ENCODE measurements at regions not wholly inside any gene's neighbourhood (a gene's known extent, or its start where the extent isn't known, plus 50 kb on each side); places are given as distances from the start of the nearest gene placed in this dataset.

GRCh38 chr14:26855077-26855753 is 257.4 kb upstream of the NOVA1 start:
- 90 to 100% methylated on average over 3 to 4 of the region's 7 CpGs for WGBS, 2 experiments (ENCODE audit: insufficient coverage in 2 of 2)
- Histone ChIP-seq H3K4me1 (ENCODE audit: control insufficient read depth, insufficient read depth, low read length, poor library complexity, severe bottlenecking) (no peaks in the 10 kb centered on the region), H3K36me3 (ENCODE audit: control insufficient read depth, insufficient read depth, low read length) (no peaks in the 10 kb centered on the region), H3K27ac (ENCODE audit: low read depth, low read length, severe bottlenecking) (no peak overlapping the region), H3K9me3 (ENCODE audit: control insufficient read depth, low read length) (no peaks in the 10 kb centered on the region), H3K4me3 (ENCODE audit: extremely low read depth, insufficient read depth, low read length, poor library complexity, severe bottlenecking) (no peak overlapping the region)

- WGBS, 2 experiments (ENCODE audit: insufficient coverage in 2 of 2): 83 to 100% methylated on average over 2 of the region's 4 CpGs
- no peak overlapping the region for H3K27ac ChIP-seq (ENCODE audit: low read depth, low read length, severe bottlenecking)
- no peaks in the 10 kb centered on the region for H3K36me3 ChIP-seq (ENCODE audit: control insufficient read depth, insufficient read depth, low read length)
- H3K4me3 ChIP-seq (ENCODE audit: extremely low read depth, insufficient read depth, low read length, poor library complexity, severe bottlenecking): no peak overlapping the region
- no peaks in the 10 kb centered on the region for H3K9me3 ChIP-seq (ENCODE audit: control insufficient read depth, low read length)
- no peaks in the 10 kb centered on the region for H3K4me1 ChIP-seq (ENCODE audit: control insufficient read depth, insufficient read depth, low read length, poor library complexity, severe bottlenecking)
Observed at GRCh38 chr14:26856876-26857518, 259.2 kb upstream of the NOVA1 start.

- Histone ChIP-seq H3K4me1 (ENCODE audit: control insufficient read depth, insufficient read depth, low read length, poor library complexity, severe bottlenecking) (no peaks in the 10 kb centered on the region), H3K4me3 (ENCODE audit: extremely low read depth, insufficient read depth, low read length, poor library complexity, severe bottlenecking) (no peak overlapping the region), H3K36me3 (ENCODE audit: control insufficient read depth, insufficient read depth, low read length) (no peaks in the 10 kb centered on the region), H3K9me3 (ENCODE audit: control insufficient read depth, low read length) (no peaks in the 10 kb centered on the region), H3K27ac (ENCODE audit: low read depth, low read length, severe bottlenecking) (no peak overlapping the region)
- 82 to 87% methylated on average over 2 of the region's 2 CpGs for WGBS, 2 experiments (ENCODE audit: insufficient coverage in 2 of 2)
Observed at GRCh38 chr14:26859483-26859882, 261.6 kb upstream of the NOVA1 start.

- WGBS, 2 experiments (ENCODE audit: insufficient coverage in 2 of 2): no CpG with 5 or more reads among the region's 3 CpGs
- no peak overlapping the region for H3K4me3 ChIP-seq (ENCODE audit: extremely low read depth, insufficient read depth, low read length, poor library complexity, severe bottlenecking)
- H3K36me3 ChIP-seq (ENCODE audit: control insufficient read depth, insufficient read depth, low read length): no peaks in the 10 kb centered on the region
- no peak overlapping the region for H3K27ac ChIP-seq (ENCODE audit: low read depth, low read length, severe bottlenecking)
- no peaks in the 10 kb centered on the region for H3K4me1 ChIP-seq (ENCODE audit: control insufficient read depth, insufficient read depth, low read length, poor library complexity, severe bottlenecking)
- no peaks in the 10 kb centered on the region for H3K9me3 ChIP-seq (ENCODE audit: control insufficient read depth, low read length)
Observed at GRCh38 chr14:26860111-26860510, 262.3 kb upstream of the NOVA1 start.

- Histone ChIP-seq H3K4me1 (ENCODE audit: control insufficient read depth, insufficient read depth, low read length, poor library complexity, severe bottlenecking) (no peaks in the 10 kb centered on the region), H3K9me3 (ENCODE audit: control insufficient read depth, low read length) (no peaks in the 10 kb centered on the region), H3K4me3 (ENCODE audit: extremely low read depth, insufficient read depth, low read length, poor library complexity, severe bottlenecking) (no peak overlapping the region), H3K36me3 (ENCODE audit: control insufficient read depth, insufficient read depth, low read length) (no peaks in the 10 kb centered on the region), H3K27ac (ENCODE audit: low read depth, low read length, severe bottlenecking) (no peak overlapping the region)
- no CpG with 5 or more reads among the region's 5 CpGs for WGBS, 2 experiments (ENCODE audit: insufficient coverage in 2 of 2)
Observed at GRCh38 chr14:26863736-26864135, 265.9 kb upstream of the NOVA1 start.

GRCh38 chr14:26866721-26867120 is 268.9 kb upstream of the NOVA1 start:
- H3K36me3 ChIP-seq (ENCODE audit: control insufficient read depth, insufficient read depth, low read length): no peaks in the 10 kb centered on the region
- no peaks in the 10 kb centered on the region for H3K4me1 ChIP-seq (ENCODE audit: control insufficient read depth, insufficient read depth, low read length, poor library complexity, severe bottlenecking)
- WGBS, 2 experiments (ENCODE audit: insufficient coverage in 2 of 2): no CpG with 5 or more reads among the region's 1 CpG
- H3K4me3 ChIP-seq (ENCODE audit: extremely low read depth, insufficient read depth, low read length, poor library complexity, severe bottlenecking): no peak overlapping the region
- no peaks in the 10 kb centered on the region for H3K9me3 ChIP-seq (ENCODE audit: control insufficient read depth, low read length)
- no peak overlapping the region for H3K27ac ChIP-seq (ENCODE audit: low read depth, low read length, severe bottlenecking)

GRCh38 chr14:26867171-26867757 is 269.4 kb upstream of the NOVA1 start:
- Histone ChIP-seq H3K9me3 (ENCODE audit: control insufficient read depth, low read length) (no peaks in the 10 kb centered on the region), H3K27ac (ENCODE audit: low read depth, low read length, severe bottlenecking) (no peak overlapping the region), H3K4me1 (ENCODE audit: control insufficient read depth, insufficient read depth, low read length, poor library complexity, severe bottlenecking) (no peaks in the 10 kb centered on the region), H3K36me3 (ENCODE audit: control insufficient read depth, insufficient read depth, low read length) (no peaks in the 10 kb centered on the region), H3K4me3 (ENCODE audit: extremely low read depth, insufficient read depth, low read length, poor library complexity, severe bottlenecking) (no peak overlapping the region)
- no CpG with 5 or more reads among the region's 6 CpGs for WGBS, 2 experiments (ENCODE audit: insufficient coverage in 2 of 2)

- Histone ChIP-seq H3K27ac (ENCODE audit: low read depth, low read length, severe bottlenecking) (no peak overlapping the region), H3K9me3 (ENCODE audit: control insufficient read depth, low read length) (no peaks in the 10 kb centered on the region), H3K36me3 (ENCODE audit: control insufficient read depth, insufficient read depth, low read length) (no peaks in the 10 kb centered on the region), H3K4me1 (ENCODE audit: control insufficient read depth, insufficient read depth, low read length, poor library complexity, severe bottlenecking) (no peaks in the 10 kb centered on the region), H3K4me3 (ENCODE audit: extremely low read depth, insufficient read depth, low read length, poor library complexity, severe bottlenecking) (no peak overlapping the region)
- WGBS, 2 experiments (ENCODE audit: insufficient coverage in 2 of 2): 33% methylated on average over 1 of the region's 2 CpGs; no CpG with 5 or more reads in 1 of the 2 experiments
Observed at GRCh38 chr14:26870096-26870495, 272.3 kb upstream of the NOVA1 start.

- Histone ChIP-seq H3K9me3 (ENCODE audit: control insufficient read depth, low read length) (no peaks in the 10 kb centered on the region), H3K4me3 (ENCODE audit: extremely low read depth, insufficient read depth, low read length, poor library complexity, severe bottlenecking) (no peak overlapping the region), H3K4me1 (ENCODE audit: control insufficient read depth, insufficient read depth, low read length, poor library complexity, severe bottlenecking) (no peaks in the 10 kb centered on the region), H3K36me3 (ENCODE audit: control insufficient read depth, insufficient read depth, low read length) (no peaks in the 10 kb centered on the region), H3K27ac (ENCODE audit: low read depth, low read length, severe bottlenecking) (no peak overlapping the region)
- WGBS, 2 experiments (ENCODE audit: insufficient coverage in 2 of 2): 79 to 82% methylated on average over 2 to 4 of the region's 8 CpGs
Observed at GRCh38 chr14:26870722-26871617, 273.1 kb upstream of the NOVA1 start.

- no peak overlapping the region for H3K27ac ChIP-seq (ENCODE audit: low read depth, low read length, severe bottlenecking)
- WGBS, 2 experiments (ENCODE audit: insufficient coverage in 2 of 2): 85 to 93% methylated on average over 7 of the region's 8 CpGs
Observed at GRCh38 chr14:26872515-26873361, 274.9 kb upstream of the NOVA1 start.

More at GRCh38 chr14:26872515-26873361, 274.9 kb upstream of the NOVA1 start:
- Histone ChIP-seq H3K9me3 (ENCODE audit: control insufficient read depth, low read length) (no peaks in the 10 kb centered on the region), H3K36me3 (ENCODE audit: control insufficient read depth, insufficient read depth, low read length) (no peaks in the 10 kb centered on the region), H3K4me3 (ENCODE audit: extremely low read depth, insufficient read depth, low read length, poor library complexity, severe bottlenecking) (no peak overlapping the region), H3K4me1 (ENCODE audit: control insufficient read depth, insufficient read depth, low read length, poor library complexity, severe bottlenecking) (no peaks in the 10 kb centered on the region)

Measured in mesodermal cell (in vitro differentiated cells).